ENCODE measurements at regions not wholly inside any gene's neighbourhood (a gene's known extent, or its start where the extent isn't known, plus 50 kb on each side); places are given as distances from the start of the nearest gene placed in this dataset.

DNA sequence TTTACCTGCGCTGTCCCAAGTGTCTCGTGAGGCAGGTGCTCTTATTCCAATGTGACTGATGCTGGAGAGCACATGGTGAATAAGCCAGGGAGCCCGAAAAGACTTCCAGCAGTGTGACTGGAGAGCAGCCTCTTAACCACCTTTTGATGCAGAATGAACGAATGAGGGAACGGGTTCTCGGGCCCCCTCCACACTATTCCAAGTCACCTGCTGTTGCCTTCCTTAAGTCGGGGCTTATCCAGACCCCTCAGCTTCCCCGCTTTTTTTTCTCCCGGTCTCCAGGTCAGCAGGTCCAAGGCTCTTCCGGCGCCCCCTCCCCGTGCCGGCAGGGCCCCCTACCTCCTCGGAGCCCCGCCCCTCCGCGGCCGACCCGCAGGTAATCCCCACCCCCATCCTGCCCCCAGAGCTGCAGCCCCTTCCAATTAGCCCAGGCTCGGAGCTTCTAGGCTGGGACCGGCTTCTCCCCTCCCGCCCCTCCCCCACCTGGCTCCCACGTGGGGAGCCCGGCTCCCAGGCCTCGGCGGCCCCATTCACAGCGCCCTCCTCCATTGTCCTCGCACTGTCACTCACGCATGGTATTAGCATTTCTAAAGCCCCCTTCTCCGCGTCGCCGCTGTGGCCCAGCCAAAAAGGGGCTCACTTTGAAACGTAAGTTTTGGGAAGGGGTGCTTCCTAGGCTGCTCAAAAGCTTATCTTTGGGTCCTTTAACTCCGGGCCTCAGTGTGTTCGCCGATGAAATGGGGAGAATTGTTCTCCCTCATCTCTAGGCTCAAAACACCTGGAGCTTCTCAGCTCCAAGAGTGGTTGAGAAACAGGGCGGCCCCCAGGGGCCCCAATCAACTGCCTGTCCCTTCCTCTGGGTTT, 56.2 kb upstream of the PJA1 start:
- no peak for FAIRE-seq

DNA sequence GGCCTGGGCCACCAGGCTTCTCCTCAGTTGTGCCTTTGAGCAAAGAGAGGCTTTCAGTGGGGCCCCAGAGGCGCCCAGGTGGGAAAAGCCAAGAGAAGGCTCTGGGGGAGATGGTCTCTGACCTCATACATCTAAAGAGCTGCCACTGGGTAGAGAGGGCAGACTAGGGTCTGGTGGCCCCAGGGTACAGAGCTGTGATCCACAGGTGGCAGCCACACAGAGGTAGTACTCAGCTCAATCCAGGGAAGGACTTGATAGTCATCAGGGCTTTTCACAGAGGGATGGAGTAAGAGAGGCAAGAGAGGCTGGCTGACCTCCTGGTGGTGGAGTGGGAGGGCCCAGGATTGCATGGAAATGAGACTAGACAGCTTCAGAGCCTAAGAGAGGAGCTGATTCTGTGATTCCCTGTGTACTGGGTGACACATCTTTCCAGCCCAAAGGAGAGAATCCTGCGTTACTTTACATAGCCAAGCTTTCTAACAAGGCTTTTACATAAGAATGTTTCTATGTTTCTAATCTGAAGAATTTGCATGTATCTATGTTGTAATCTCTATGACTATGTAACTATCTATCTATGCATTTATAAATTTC, 53.2 kb upstream of the PJA1 start:
- no peak for FAIRE-seq

- FAIRE-seq: no peak
These were observed 51.7 kb upstream of the PJA1 start for GRCh38 chrX:69216911-69217310.

DNA sequence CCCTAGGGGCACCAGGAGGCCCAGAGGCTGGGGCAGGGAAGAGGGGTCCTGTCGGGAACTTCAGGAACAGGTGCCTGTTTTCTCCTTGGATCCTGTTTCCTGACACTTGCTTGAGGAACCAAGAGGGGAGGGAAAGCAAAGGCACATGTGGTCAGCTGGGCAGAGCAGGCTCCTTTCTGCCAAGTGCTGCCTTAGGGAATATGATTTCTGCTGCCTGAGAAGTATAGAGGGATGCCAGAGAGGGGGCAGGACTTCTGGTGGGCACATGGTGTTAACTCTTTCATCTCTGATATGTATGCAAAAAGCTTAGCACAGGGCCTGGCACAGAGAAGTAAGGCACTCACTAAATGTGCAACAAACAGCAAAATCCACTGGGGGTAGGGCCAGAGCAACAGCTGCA, 51.2 kb upstream of the PJA1 start:
- no peak for FAIRE-seq

- no peak for FAIRE-seq
These were observed 50.1 kb upstream of the PJA1 start for GRCh38 chrX:69215161-69215875.

All from A204.1 (cell line).